Suprapubic skin (tissue), 4 donors: ENCODE measurements at regions not wholly inside any gene's neighbourhood (a gene's known extent, or its start where the extent isn't known, plus 50 kb on each side); places are given as distances from the start of the nearest gene placed in this dataset.
"Not testable (repeated sequence)": the region's sequence is repeated elsewhere in the genome, so short reads cannot be mapped to it uniquely, and the experiment has no call there.

ENCODE experiments used
- CTCF ChIP-seq, 2 donors: fragments of 200-600 bp in 1 of 2; fragments of 450-650 bp in 1 of 2; sonication (generic) in 1 of 2; IDR thresholded peaks; one replicate each; pipeline ENCODE4 v1.5.1; 2016 to 2019; ENCODE audit warnings: antibody characterized with exemption in 2 of 2, mild to moderate bottlenecking in 1 of 2, moderate library complexity in 1 of 2
- POLR2A ChIP-seq, 2 donors: fragments of 450-650 bp; IDR thresholded peaks; one replicate each; pipeline ENCODE4 v1.6.1; 2017; ENCODE audit warnings: antibody characterized with exemption in 2 of 2, mild to moderate bottlenecking in 2 of 2, moderate library complexity in 2 of 2
- POLR2AphosphoS5 ChIP-seq, 3 donors: sonication (generic); formaldehyde crosslinking; IDR thresholded peaks; one replicate each; pipeline ENCODE4 v1.6.1; 2017; ENCODE audit warnings: antibody characterized with exemption in 3 of 3

- not testable (repeated sequence) for TF ChIP-seq CTCF, POLR2A, POLR2AphosphoS5 (IDR thresholded peaks at IDR 0.05)
These were observed 1007.6 kb downstream of the SLC16A7 start for GRCh38 chr12:60603475-60603874.
